ENCODE measurements at regions not wholly inside any gene's neighbourhood (a gene's known extent, or its start where the extent isn't known, plus 50 kb on each side); places are given as distances from the start of the nearest gene placed in this dataset.

- intact Hi-C loops (cut with micrococcal nuclease; ENCODE audit: unreplicated experiment) = no loop called here
- CTCF ChIA-PET = interaction anchor here (0.6 kb wide), 2 partner anchors 294 to 660 kb away, joined by 3 read pairs; no protein-coding TSS in a partner anchor
- TF ChIP-seq EZH2 (IDR thresholded peaks at IDR 0.05; ENCODE audit: borderline replicate concordance, low read depth, low read length, poor library complexity, severe bottlenecking) = no peak
- TF ChIP-seq CTCF (conservative IDR thresholded peaks at IDR 0.05; ENCODE audit: low read depth, low read length) = no peak
- Histone ChIP-seq H3K27ac (ENCODE audit: low read depth, low read length, poor library complexity, severe bottlenecking) (no peak overlapping the region), H3K36me3 (ENCODE audit: insufficient read depth, low read length, poor library complexity, severe bottlenecking) (no peaks in the 10 kb centered on the region), H3K27me3 (replicated peaks; ENCODE audit: insufficient read depth, low read depth, low read length, poor library complexity) (no peaks in the 10 kb centered on the region), H3K4me1 (ENCODE audit: insufficient read depth, low read length, poor library complexity, severe bottlenecking) (peaks cover 22% of the 10 kb centered on the region), H3K9me3 (ENCODE audit: low read depth, low read length, poor library complexity, severe bottlenecking) (no peaks in the 10 kb centered on the region), H3K4me3 (ENCODE audit: low read depth, low read length, poor library complexity, severe bottlenecking) (no peak overlapping the region)
- no peak for DNase-seq (ENCODE audit: low spot score)
- no TSS peak for BruUV-seq (replicated peaks)
- POLR2A ChIA-PET (ENCODE audit: low non-redundant PET) = no interaction called here
Observed at GRCh38 chr15:95262866-95263564, 1031.7 kb downstream of the MCTP2 start.

GRCh38 chr15:95263751-95264150, 1032.4 kb downstream of the MCTP2 start:
- Histone ChIP-seq H3K27me3 (replicated peaks; ENCODE audit: insufficient read depth, low read depth, low read length, poor library complexity) (no peaks in the 10 kb centered on the region), H3K36me3 (ENCODE audit: insufficient read depth, low read length, poor library complexity, severe bottlenecking) (no peaks in the 10 kb centered on the region), H3K4me3 (ENCODE audit: low read depth, low read length, poor library complexity, severe bottlenecking) (no peak overlapping the region), H3K9me3 (ENCODE audit: low read depth, low read length, poor library complexity, severe bottlenecking) (no peaks in the 10 kb centered on the region), H3K4me1 (ENCODE audit: insufficient read depth, low read length, poor library complexity, severe bottlenecking) (peaks cover 21% of the 10 kb centered on the region), H3K27ac (ENCODE audit: low read depth, low read length, poor library complexity, severe bottlenecking) (no peak overlapping the region)
- ChIA-PET CTCF (interaction anchor here (0.6 kb wide), 1 partner anchor 293 kb away, joined by 3 read pairs; no protein-coding TSS in a partner anchor), POLR2A (ENCODE audit: low non-redundant PET) (no interaction called here)
- intact Hi-C loops (cut with micrococcal nuclease; ENCODE audit: unreplicated experiment) = no loop called here
- no TSS peak for BruUV-seq (replicated peaks)
- DNase-seq (ENCODE audit: low spot score) = no peak
- TF ChIP-seq CTCF (conservative IDR thresholded peaks at IDR 0.05; ENCODE audit: low read depth, low read length) = no peak
- TF ChIP-seq EZH2 (IDR thresholded peaks at IDR 0.05; ENCODE audit: borderline replicate concordance, low read depth, low read length, poor library complexity, severe bottlenecking) = no peak

- CTCF ChIA-PET = no interaction called here
Observed at GRCh38 chr15:95265419-95265997, 1034.1 kb downstream of the MCTP2 start.

More at GRCh38 chr15:95265419-95265997, 1034.1 kb downstream of the MCTP2 start:
- H3K27me3 ChIP-seq (replicated peaks; ENCODE audit: insufficient read depth, low read depth, low read length, poor library complexity) = no peaks in the 10 kb centered on the region
- TF ChIP-seq EZH2 (IDR thresholded peaks at IDR 0.05; ENCODE audit: borderline replicate concordance, low read depth, low read length, poor library complexity, severe bottlenecking) (no peak), CTCF (conservative IDR thresholded peaks at IDR 0.05; ENCODE audit: low read depth, low read length) (no peak)
- intact Hi-C loops (cut with micrococcal nuclease; ENCODE audit: unreplicated experiment) = no loop called here
- H3K27ac ChIP-seq (ENCODE audit: low read depth, low read length, poor library complexity, severe bottlenecking) = no peak overlapping the region
- POLR2A ChIA-PET (ENCODE audit: low non-redundant PET) = no interaction called here
- no peak for DNase-seq (ENCODE audit: low spot score)
- no TSS peak for BruUV-seq (replicated peaks)
- H3K9me3 ChIP-seq (ENCODE audit: low read depth, low read length, poor library complexity, severe bottlenecking) = no peaks in the 10 kb centered on the region
- H3K4me1 ChIP-seq (ENCODE audit: insufficient read depth, low read length, poor library complexity, severe bottlenecking) = peaks cover 8% of the 10 kb centered on the region
- H3K36me3 ChIP-seq (ENCODE audit: insufficient read depth, low read length, poor library complexity, severe bottlenecking) = no peaks in the 10 kb centered on the region
- H3K4me3 ChIP-seq (ENCODE audit: low read depth, low read length, poor library complexity, severe bottlenecking) = no peak overlapping the region
